HepG2 (cell line): ENCODE measurements at regions not wholly inside any gene's neighbourhood (a gene's known extent, or its start where the extent isn't known, plus 50 kb on each side); places are given as distances from the start of the nearest gene placed in this dataset.

Experiments used
- ATAC-seq: fragments of 200-7000 bp; cut with Tn5 transposase; 3 replicates; pipeline ENCODE4 v1.9.1; 2020; ENCODE audit warnings: mild to moderate bottlenecking, moderate library complexity
- BruUV-seq: library from RNA; stranded (reverse); fragments of 400-500 nt; replicated peaks from 2 replicates; lab custom pipeline; 2021; lab: Mats Ljungman, UMichigan
- CTCF ChIA-PET: fragments of 300-600 bp; formaldehyde crosslinking; extraction: SDS; loops from one replicate; lab custom pipeline; 2021; ENCODE audit warnings: low total read pairs, inconsistent platforms, low intra/inter-chr PET ratio; lab: Yijun Ruan, JAX
- POLR2A ChIA-PET: fragments of 350-600 bp; sonication (Branson Sonifier 250); formaldehyde crosslinking; loops from one replicate; lab custom pipeline; 2020; ENCODE audit warnings: antibody characterized with exemption, inconsistent platforms; lab: Yijun Ruan, JAX
- DNase-seq: peaks from one replicate; pipeline ENCODE4 v3.0.0-alpha.2; 2015; ENCODE audit warnings: low spot score
- FAIRE-seq: peaks from 3 replicates; lab custom pipeline; 2011; peaks lifted over from hg19 to GRCh38; lab: Jason Lieb, UNC
- H2AFZ ChIP-seq: one replicate; pipeline ENCODE4 v1.6.1; 2011; ENCODE audit warnings: low read length, inconsistent platforms
- H3K27ac ChIP-seq: fragments of 300-600 bp; 3 replicates; pipeline ENCODE4 v1.8.0; 2011; ENCODE audit warnings: mixed run types, mild to moderate bottlenecking, mixed read lengths, low read length, inconsistent platforms; ENCODE audit not compliant: insufficient read depth; ENCODE audit errors: extremely low read length
- H3K27me3 ChIP-seq, 2 experiments: fragments of 200-600 bp in 1 of 2; 2 replicates in 1 of 2; 3 replicates in 1 of 2; pipeline versions ENCODE4 v1.6.0 to v1.8.0; 2011; ENCODE audit warnings: low read length in 2 of 2, mild to moderate bottlenecking in 2 of 2, moderate library complexity in 2 of 2, inconsistent platforms in 1 of 2; ENCODE audit not compliant: insufficient read depth in 2 of 2, control insufficient read depth in 1 of 2
- H3K36me3 ChIP-seq, 2 experiments: fragments of 200-600 bp in 1 of 2; replicated peaks in 1 of 2; 2 replicates in 1 of 2; 3 replicates in 1 of 2; pipeline versions ENCODE4 v1.5.1 to v1.8.0; 2011; ENCODE audit warnings: low read length in 2 of 2, inconsistent platforms in 1 of 2; ENCODE audit not compliant: insufficient read depth in 2 of 2, control insufficient read depth in 1 of 2
- H3K4me1 ChIP-seq: 2 replicates; pipeline ENCODE4 v1.5.1; 2012; ENCODE audit warnings: low read length, inconsistent platforms; ENCODE audit not compliant: insufficient read depth
- H3K4me2 ChIP-seq: 2 replicates; pipeline ENCODE4 v1.6.0; 2011; ENCODE audit warnings: low read depth, low read length, inconsistent platforms
- H3K4me3 ChIP-seq, 3 experiments: fragments of 200-600 bp in 1 of 3; sonication (generic), shearing (Covaris generic) in 1 of 3; replicated peaks in 1 of 3; 2 replicates each; pipeline ENCODE4 v1.5.1; 2011 to 2016; ENCODE audit warnings: low read length in 3 of 3, inconsistent platforms in 2 of 3, low read depth in 2 of 3, mild to moderate bottlenecking in 2 of 3, control low read depth in 1 of 3, mixed read lengths in 1 of 3; ENCODE audit not compliant: insufficient read depth in 1 of 3
- H3K79me2 ChIP-seq: one replicate; pipeline ENCODE4 v1.6.1; 2011; ENCODE audit warnings: low read length, inconsistent platforms; ENCODE audit not compliant: insufficient read depth
- H3K9ac ChIP-seq: 2 replicates; pipeline ENCODE4 v1.6.0; 2011; ENCODE audit warnings: mild to moderate bottlenecking, low read depth, low read length, inconsistent platforms; ENCODE audit not compliant: insufficient read depth
- H3K9me3 ChIP-seq: 2 replicates; pipeline ENCODE4 v1.5.1; 2012; ENCODE audit warnings: mild to moderate bottlenecking, low read length
- H4K20me1 ChIP-seq: 2 replicates; pipeline ENCODE4 v1.6.0; 2011; ENCODE audit warnings: inconsistent platforms, mild to moderate bottlenecking, low read length, moderate library complexity; ENCODE audit not compliant: insufficient read depth
- CSRNP2 ChIP-seq: sonication (generic); formaldehyde crosslinking; conservative IDR thresholded peaks from 2 replicates; pipeline ENCODE4 v1.8.0; 2022; ENCODE audit warnings: low read depth, missing genetic modification reagents
- HOXD1 ChIP-seq: sonication (generic); formaldehyde crosslinking; IDR thresholded peaks from 2 replicates; pipeline ENCODE4 v1.5.0; 2020; ENCODE audit warnings: missing genetic modification reagents
- NR2F1 ChIP-seq, 2 experiments: fragments of 450-650 bp in 1 of 2; formaldehyde crosslinking in 1 of 2; IDR thresholded peaks; 2 replicates each; pipeline versions ENCODE4 v1.5.0 to v1.6.1; 2016 to 2020; ENCODE audit warnings: mild to moderate bottlenecking in 1 of 2, missing compliant biosample characterization in 1 of 2, missing genetic modification reagents in 1 of 2, moderate library complexity in 1 of 2
- REST ChIP-seq, 2 experiments: IDR thresholded peaks; 2 replicates each; pipeline ENCODE4 v1.6.1; 2011 to 2012; ENCODE audit warnings: low read length in 2 of 2, borderline replicate concordance in 1 of 2, low read depth in 1 of 2, mild to moderate bottlenecking in 1 of 2, moderate library complexity in 1 of 2
- RNF2 ChIP-seq: fragments of 450-650 bp; conservative IDR thresholded peaks from 2 replicates; pipeline ENCODE4 v1.6.1; 2016; ENCODE audit warnings: low read depth
- RORA ChIP-seq: sonication (generic); formaldehyde crosslinking; IDR thresholded peaks from 2 replicates; pipeline ENCODE4 v1.5.0; 2020; ENCODE audit warnings: mild to moderate bottlenecking, missing genetic modification reagents, moderate library complexity
- SNAPC5 ChIP-seq: sonication (generic); formaldehyde crosslinking; IDR thresholded peaks from 2 replicates; pipeline ENCODE4 v1.8.1; 2023; ENCODE audit warnings: mild to moderate bottlenecking, missing genetic modification reagents, borderline replicate concordance
- SRF ChIP-seq: IDR thresholded peaks from 2 replicates; pipeline ENCODE4 v1.6.1; 2011; ENCODE audit warnings: mild to moderate bottlenecking, low read depth, low read length, moderate library complexity
- ZIK1 ChIP-seq: sonication (generic); formaldehyde crosslinking; IDR thresholded peaks from 2 replicates; pipeline ENCODE4 v1.5.0; 2020; ENCODE audit warnings: mild to moderate bottlenecking, low read depth, missing genetic modification reagents, borderline replicate concordance
- ZNF33A ChIP-seq: sonication (generic); formaldehyde crosslinking; IDR thresholded peaks from 2 replicates; pipeline ENCODE4 v1.5.1; 2020; ENCODE audit warnings: missing genetic modification reagents, mild to moderate bottlenecking, moderate library complexity, borderline replicate concordance
- ZNF709 ChIP-seq: sonication (generic); formaldehyde crosslinking; IDR thresholded peaks from 2 replicates; pipeline ENCODE4 v1.5.0; 2020; ENCODE audit warnings: mild to moderate bottlenecking, missing genetic modification reagents
- ZNF777 ChIP-seq: sonication (generic); formaldehyde crosslinking; IDR thresholded peaks from 2 replicates; pipeline ENCODE4 v1.4.0; 2020; ENCODE audit warnings: missing genetic modification reagents
- ZNF878 ChIP-seq: sonication (generic); formaldehyde crosslinking; IDR thresholded peaks from 2 replicates; pipeline ENCODE4 v1.8.1; 2023; ENCODE audit warnings: mild to moderate bottlenecking, missing genetic modification reagents, moderate library complexity
- WGBS: methylation state at CpG from one replicate; pipeline ENCODE4 v1.1.6; 2017; ENCODE audit warnings: low lambda C conversion rate; 5-methylcytosine and 5-hydroxymethylcytosine counted together
- in situ Hi-C: cut with HindIII; loops from 2 replicates; pipeline ENCODE4 v1.10.0; 2017; ENCODE audit warnings: low pct_unique_long_range_greater_than_20kb; ENCODE audit not compliant: extremely low pct_ligation_motif_present
- intact Hi-C: fragments of 100-400 bp; cut with micrococcal nuclease; formaldehyde crosslinking; loops from one replicate; pipeline ENCODE4 v1.10.0; 2022; ENCODE audit not compliant: unreplicated experiment

GRCh38 chr2:199191461-199191860 lies 266.3 kb downstream of the SATB2 start:
- POLR2A ChIA-PET = no interaction called here
- Histone ChIP-seq H3K27ac (no peak overlapping the region), H3K27me3 (no peaks in the 10 kb centered on the region), H4K20me1 (no peaks in the 10 kb centered on the region), H3K36me3 (no peaks in the 10 kb centered on the region), H2AFZ (no peak overlapping the region), H3K9me3 (no peaks in the 10 kb centered on the region)
- DNase-seq = no peak
- in situ Hi-C loops = no loop called here
- WGBS = 3% methylated on average over 8 of the region's 8 CpGs
- no peak for ATAC-seq
- BruUV-seq = no TSS peak
- TF ChIP-seq ZIK1 (CRISPR knock-in tag) = no peak
- no peak for TF ChIP-seq RORA (CRISPR knock-in tag)
- no peak for TF ChIP-seq SNAPC5 (CRISPR knock-in tag)
- no peak for TF ChIP-seq REST (IDR thresholded peaks at IDR 0.05; ENCODE audit: borderline replicate concordance in 1 of 2, low read depth in 1 of 2, low read length in 2 of 2)
- no peak for TF ChIP-seq HOXD1
- TF ChIP-seq ZNF709 (CRISPR knock-in tag) = no peak
- no peak for TF ChIP-seq ZNF878 (CRISPR knock-in tag)
- no peak for TF ChIP-seq ZNF33A (CRISPR knock-in tag)
- no peak for TF ChIP-seq SRF
- TF ChIP-seq ZNF777 (CRISPR knock-in tag) = no peak
- no peak for TF ChIP-seq CSRNP2 (CRISPR knock-in tag)
- TF ChIP-seq NR2F1 (CRISPR knock-in tag; IDR thresholded peaks at IDR 0.05) = no peak
- no peak for TF ChIP-seq RNF2
- TF ChIP-seq, all 625 proteins: peak for 0
- CTCF ChIA-PET = no interaction called here
- H3K79me2 ChIP-seq = no peaks in the 10 kb centered on the region
- no peak for FAIRE-seq
- intact Hi-C loops = no loop called here
- H3K4me1 ChIP-seq = no peaks in the 10 kb centered on the region
- H3K9ac ChIP-seq = no peak overlapping the region
- no peak overlapping the region for H3K4me2 ChIP-seq
- no peak overlapping the region for H3K4me3 ChIP-seq
